ENCODE measurements at regions not wholly inside any gene's neighbourhood (a gene's known extent, or its start where the extent isn't known, plus 50 kb on each side); places are given as distances from the start of the nearest gene placed in this dataset.
A peak's percentile ranks its signal among the peaks of the same experiment; 100 is the strongest.
"Not testable (repeated sequence)": the region's sequence is repeated elsewhere in the genome, so short reads cannot be mapped to it uniquely, and the experiment has no call there.

- DNase-seq (ENCODE audit: extremely low read depth in 1 of 11, low read depth in 9 of 11, low spot score in 4 of 11), result no peak
Observed at GRCh38 chr10:3636356-3637181, 148.4 kb downstream of the KLF6 start.

GRCh38 chr10:3635697-3636096 lies 149.3 kb downstream of the KLF6 start:
- no peak for DNase-seq (ENCODE audit: extremely low read depth in 1 of 11, low read depth in 9 of 11, low spot score in 4 of 11)

- DNase-seq (ENCODE audit: extremely low read depth in 1 of 11, low read depth in 9 of 11, low spot score in 4 of 11), result no peak
Observed at GRCh38 chr10:3635211-3635671, 149.8 kb downstream of the KLF6 start.

GRCh38 chr10:3634646-3635045 lies 150.4 kb downstream of the KLF6 start:
- DNase-seq (ENCODE audit: extremely low read depth in 1 of 11, low read depth in 9 of 11, low spot score in 4 of 11), result not testable (repeated sequence)

- no peak for DNase-seq (ENCODE audit: extremely low read depth in 1 of 11, low read depth in 9 of 11, low spot score in 4 of 11)
Observed at GRCh38 chr10:3631701-3632330, 153.2 kb downstream of the KLF6 start.

GRCh38 chr10:3631291-3631690 lies 153.7 kb downstream of the KLF6 start:
- no peak for DNase-seq (ENCODE audit: extremely low read depth in 1 of 11, low read depth in 9 of 11, low spot score in 4 of 11)

- DNase-seq (ENCODE audit: extremely low read depth in 1 of 11, low read depth in 9 of 11, low spot score in 4 of 11), result no peak
Observed at GRCh38 chr10:3625959-3626751, 158.9 kb downstream of the KLF6 start.

- no peak for DNase-seq (ENCODE audit: extremely low read depth in 1 of 11, low read depth in 9 of 11, low spot score in 4 of 11)
Observed at GRCh38 chr10:3624367-3624766, 160.6 kb downstream of the KLF6 start.

- DNase-seq (ENCODE audit: extremely low read depth in 1 of 11, low read depth in 9 of 11, low spot score in 4 of 11), result peak in 1 of 11 donors; percentile 20
Observed at GRCh38 chr10:3623746-3624145, 161.3 kb downstream of the KLF6 start.

GRCh38 chr10:3622845-3623621 lies 162.0 kb downstream of the KLF6 start:
- DNase-seq (ENCODE audit: extremely low read depth in 1 of 11, low read depth in 9 of 11, low spot score in 4 of 11), result no peak

- DNase-seq (ENCODE audit: extremely low read depth in 1 of 11, low read depth in 9 of 11, low spot score in 4 of 11), result no peak
Observed at GRCh38 chr10:3622427-3622826, 162.6 kb downstream of the KLF6 start.

- DNase-seq (ENCODE audit: extremely low read depth in 1 of 11, low read depth in 9 of 11, low spot score in 4 of 11), result no peak
Observed at GRCh38 chr10:3620818-3621217, 164.2 kb downstream of the KLF6 start.

GRCh38 chr10:3619241-3619640 lies 165.8 kb downstream of the KLF6 start:
- peak in 4 of 11 donors; percentile 13 to 25 (median 22) for DNase-seq (ENCODE audit: extremely low read depth in 1 of 11, low read depth in 9 of 11, low spot score in 4 of 11)

GRCh38 chr10:3616880-3617279 lies 168.1 kb downstream of the KLF6 start:
- DNase-seq (ENCODE audit: extremely low read depth in 1 of 11, low read depth in 9 of 11, low spot score in 4 of 11), result no peak

GRCh38 chr10:3613318-3613717 lies 171.7 kb downstream of the KLF6 start:
- DNase-seq (ENCODE audit: extremely low read depth in 1 of 11, low read depth in 9 of 11, low spot score in 4 of 11), result no peak

- no peak for DNase-seq (ENCODE audit: extremely low read depth in 1 of 11, low read depth in 9 of 11, low spot score in 4 of 11)
Observed at GRCh38 chr10:3612183-3613001, 172.6 kb downstream of the KLF6 start.

GRCh38 chr10:3606309-3606708 lies 178.7 kb downstream of the KLF6 start:
- DNase-seq (ENCODE audit: extremely low read depth in 1 of 11, low read depth in 9 of 11, low spot score in 4 of 11), result no peak

GRCh38 chr10:3605882-3606281 lies 179.1 kb downstream of the KLF6 start:
- no peak for DNase-seq (ENCODE audit: extremely low read depth in 1 of 11, low read depth in 9 of 11, low spot score in 4 of 11)

All from renal cortex interstitium (tissue), 11 donors.